NCI-H524 treated with DMSO at 0.1 percent for 48 hours (cell line): ENCODE measurements at regions not wholly inside any gene's neighbourhood (a gene's known extent, or its start where the extent isn't known, plus 50 kb on each side); places are given as distances from the start of the nearest gene placed in this dataset.
"Not testable (repeated sequence)": the region's sequence is repeated elsewhere in the genome, so short reads cannot be mapped to it uniquely, and the experiment has no call there.

Experiments used
- DNase-seq: peaks from one replicate; lab custom pipeline; 2025; lab: John Stamatoyannopoulos, UW

- no peak for DNase-seq
Observed at GRCh38 chr15:47124430-47125102, 592.7 kb upstream of the SEMA6D start.

GRCh38 chr15:47129033-47129432 is 588.3 kb upstream of the SEMA6D start:
- DNase-seq = no peak

- DNase-seq = not testable (repeated sequence)
Observed at GRCh38 chr15:47131450-47131849, 585.9 kb upstream of the SEMA6D start.

- no peak for DNase-seq
Observed at GRCh38 chr15:47135267-47135666, 582.0 kb upstream of the SEMA6D start.

- no peak for DNase-seq
Observed at GRCh38 chr15:47136236-47136635, 581.1 kb upstream of the SEMA6D start.

GRCh38 chr15:47139965-47140364 is 577.3 kb upstream of the SEMA6D start:
- DNase-seq = no peak

- DNase-seq = no peak
Observed at GRCh38 chr15:47157827-47158226, 559.5 kb upstream of the SEMA6D start.

- no peak for DNase-seq
Observed at GRCh38 chr15:47158573-47158972, 558.7 kb upstream of the SEMA6D start.

GRCh38 chr15:47177177-47177576 is 540.1 kb upstream of the SEMA6D start:
- DNase-seq = no peak

- no peak for DNase-seq
Observed at GRCh38 chr15:47179988-47180387, 537.3 kb upstream of the SEMA6D start.

- DNase-seq = no peak
Observed at GRCh38 chr15:47182818-47183217, 534.5 kb upstream of the SEMA6D start.

- peak; percentile 55 for DNase-seq
Observed at GRCh38 chr15:47184003-47184907, 533.0 kb upstream of the SEMA6D start.

GRCh38 chr15:47184908-47185801 is 532.1 kb upstream of the SEMA6D start:
- peak; percentile 53 for DNase-seq

GRCh38 chr15:47186075-47186474 is 531.2 kb upstream of the SEMA6D start:
- DNase-seq = no peak

- DNase-seq = no peak
Observed at GRCh38 chr15:47188758-47189507, 528.4 kb upstream of the SEMA6D start.

- no peak for DNase-seq
Observed at GRCh38 chr15:47194718-47195117, 522.6 kb upstream of the SEMA6D start.

- DNase-seq = peak; percentile 86
Observed at GRCh38 chr15:47196048-47196447, 521.3 kb upstream of the SEMA6D start.

GRCh38 chr15:47203993-47204392 is 513.3 kb upstream of the SEMA6D start:
- DNase-seq = no peak

GRCh38 chr15:47206358-47206978 is 510.8 kb upstream of the SEMA6D start:
- no peak for DNase-seq

GRCh38 chr15:47209591-47209990 is 507.7 kb upstream of the SEMA6D start:
- DNase-seq = no peak
